ENCODE measurements at regions not wholly inside any gene's neighbourhood (a gene's known extent, or its start where the extent isn't known, plus 50 kb on each side); places are given as distances from the start of the nearest gene placed in this dataset.
A peak's percentile ranks its signal among the peaks of the same experiment; 100 is the strongest.

DNA sequence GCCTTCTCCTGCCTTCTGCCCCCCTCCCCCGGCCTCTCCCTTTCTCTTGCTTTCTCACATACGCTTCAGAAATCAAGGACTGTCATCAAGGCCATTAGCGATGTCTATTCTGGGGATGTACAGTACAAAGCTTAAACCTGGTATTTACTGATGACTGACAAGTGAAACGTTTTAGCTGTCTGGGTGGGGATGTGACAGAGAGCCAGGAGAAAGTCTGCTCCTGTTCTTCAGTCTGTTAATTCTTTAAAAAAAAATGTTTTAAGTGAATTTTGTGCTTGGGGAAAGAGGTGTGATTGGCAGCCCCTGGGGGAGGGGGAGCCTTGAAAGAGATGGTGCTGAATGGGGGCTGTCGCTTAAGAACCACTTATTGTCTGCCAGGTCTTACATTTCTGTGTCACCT lies 283.0 kb upstream of the PLXNA2 start:
- H3K4me1 ChIP-seq (ENCODE audit: control insufficient read depth, insufficient read depth, low read length), result peaks cover 15% of the 10 kb centered on the region
- H3K27me3 Mint-ChIP-seq (ENCODE audit: insufficient read depth), result peaks cover 5% of the 10 kb centered on the region
- H3K9ac ChIP-seq (ENCODE audit: extremely low read depth, low read length, poor library complexity, severe bottlenecking), result no peak overlapping the region
- H3K27me3 ChIP-seq (ENCODE audit: control insufficient read depth, insufficient read depth, low read length, poor library complexity, severe bottlenecking), result no peaks in the 10 kb centered on the region
- 93% methylated on average over 4 to 5 of the region's 5 CpGs for WGBS, 2 experiments (ENCODE audit: insufficient coverage in 1 of 2, insufficient read length in 1 of 2)
- no peaks in the 10 kb centered on the region for H3K9me3 Mint-ChIP-seq
- no peak overlapping the region for H3K4me3 ChIP-seq (ENCODE audit: low read length)
- peaks cover 24% of the 10 kb centered on the region for H3K4me1 Mint-ChIP-seq
- H3K27ac Mint-ChIP-seq, result no peak overlapping the region
- peak; percentile 16 for DNase-seq
- no peaks in the 10 kb centered on the region for H3K36me3 Mint-ChIP-seq (ENCODE audit: low read depth)
- H3K36me3 ChIP-seq (ENCODE audit: control insufficient read depth, insufficient read depth, low read length), result no peaks in the 10 kb centered on the region
- H3K27ac ChIP-seq (ENCODE audit: low read depth, low read length), result no peak overlapping the region
- H3K4me3 Mint-ChIP-seq, result no peak overlapping the region
- H3K9me3 ChIP-seq (ENCODE audit: control insufficient read depth, low read length), result no peaks in the 10 kb centered on the region
- TF ChIP-seq, protein P1, sequence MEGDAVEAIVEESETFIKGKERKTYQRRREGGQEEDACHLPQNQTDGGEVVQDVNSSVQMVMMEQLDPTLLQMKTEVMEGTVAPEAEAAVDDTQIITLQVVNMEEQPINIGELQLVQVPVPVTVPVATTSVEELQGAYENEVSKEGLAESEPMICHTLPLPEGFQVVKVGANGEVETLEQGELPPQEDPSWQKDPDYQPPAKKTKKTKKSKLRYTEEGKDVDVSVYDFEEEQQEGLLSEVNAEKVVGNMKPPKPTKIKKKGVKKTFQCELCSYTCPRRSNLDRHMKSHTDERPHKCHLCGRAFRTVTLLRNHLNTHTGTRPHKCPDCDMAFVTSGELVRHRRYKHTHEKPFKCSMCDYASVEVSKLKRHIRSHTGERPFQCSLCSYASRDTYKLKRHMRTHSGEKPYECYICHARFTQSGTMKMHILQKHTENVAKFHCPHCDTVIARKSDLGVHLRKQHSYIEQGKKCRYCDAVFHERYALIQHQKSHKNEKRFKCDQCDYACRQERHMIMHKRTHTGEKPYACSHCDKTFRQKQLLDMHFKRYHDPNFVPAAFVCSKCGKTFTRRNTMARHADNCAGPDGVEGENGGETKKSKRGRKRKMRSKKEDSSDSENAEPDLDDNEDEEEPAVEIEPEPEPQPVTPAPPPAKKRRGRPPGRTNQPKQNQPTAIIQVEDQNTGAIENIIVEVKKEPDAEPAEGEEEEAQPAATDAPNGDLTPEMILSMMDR (conservative IDR thresholded peaks at IDR 0.05), result no peak

DNA sequence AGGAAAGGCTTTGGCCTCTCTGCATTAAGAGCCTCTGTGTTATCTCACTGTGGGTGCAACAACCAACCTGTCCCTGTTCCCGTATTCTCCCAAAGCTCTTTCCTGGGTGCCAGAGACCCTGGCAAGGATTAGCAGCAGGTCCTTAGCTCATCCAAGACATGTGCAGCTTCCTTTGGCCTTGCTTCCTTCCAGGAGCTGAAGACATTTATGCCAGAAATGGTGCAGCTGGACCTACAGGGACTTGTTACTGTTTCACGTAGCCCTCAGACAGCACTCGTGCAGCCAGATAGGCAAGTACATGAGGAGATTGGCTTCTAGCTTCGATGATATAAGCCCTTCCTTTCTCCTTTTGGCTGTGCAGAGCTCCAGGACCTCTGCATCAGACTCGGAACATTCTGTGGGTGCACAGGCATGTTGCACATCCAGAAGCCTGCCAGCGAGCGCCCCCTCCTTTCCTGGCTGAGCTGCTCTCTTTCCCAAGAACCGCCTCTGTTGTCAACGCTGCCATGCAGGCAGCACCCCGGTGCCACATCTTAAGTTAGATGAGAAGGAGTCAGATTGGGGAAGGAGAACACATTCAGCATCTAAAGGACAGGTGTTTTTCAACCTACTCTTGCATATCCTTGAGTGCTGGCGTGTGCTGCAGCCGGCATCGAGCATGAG lies 284.5 kb upstream of the PLXNA2 start:
- 90 to 92% methylated on average over 13 of the region's 13 CpGs for WGBS, 2 experiments (ENCODE audit: insufficient coverage in 1 of 2, insufficient read length in 1 of 2)
- TF ChIP-seq, protein P1 (conservative IDR thresholded peaks at IDR 0.05), result peak; percentile 18
- Histone ChIP-seq H3K36me3 (ENCODE audit: control insufficient read depth, insufficient read depth, low read length) (no peaks in the 10 kb centered on the region), H3K9ac (ENCODE audit: extremely low read depth, low read length, poor library complexity, severe bottlenecking) (no peak overlapping the region), H3K4me3 (ENCODE audit: low read length) (no peak overlapping the region), H3K9me3 (ENCODE audit: control insufficient read depth, low read length) (no peaks in the 10 kb centered on the region), H3K27me3 (ENCODE audit: control insufficient read depth, insufficient read depth, low read length, poor library complexity, severe bottlenecking) (no peaks in the 10 kb centered on the region), H3K4me1 (ENCODE audit: control insufficient read depth, insufficient read depth, low read length) (peaks cover 21% of the 10 kb centered on the region), H3K27ac (ENCODE audit: low read depth, low read length) (no peak overlapping the region)
- Mint-ChIP-seq H3K27me3 (ENCODE audit: insufficient read depth) (peaks cover 5% of the 10 kb centered on the region), H3K4me3 (no peak overlapping the region), H3K36me3 (ENCODE audit: low read depth) (no peaks in the 10 kb centered on the region), H3K9me3 (no peaks in the 10 kb centered on the region), H3K4me1 (peaks cover 38% of the 10 kb centered on the region), H3K27ac (no peak overlapping the region)
- DNase-seq, result peak; percentile 58

DNA sequence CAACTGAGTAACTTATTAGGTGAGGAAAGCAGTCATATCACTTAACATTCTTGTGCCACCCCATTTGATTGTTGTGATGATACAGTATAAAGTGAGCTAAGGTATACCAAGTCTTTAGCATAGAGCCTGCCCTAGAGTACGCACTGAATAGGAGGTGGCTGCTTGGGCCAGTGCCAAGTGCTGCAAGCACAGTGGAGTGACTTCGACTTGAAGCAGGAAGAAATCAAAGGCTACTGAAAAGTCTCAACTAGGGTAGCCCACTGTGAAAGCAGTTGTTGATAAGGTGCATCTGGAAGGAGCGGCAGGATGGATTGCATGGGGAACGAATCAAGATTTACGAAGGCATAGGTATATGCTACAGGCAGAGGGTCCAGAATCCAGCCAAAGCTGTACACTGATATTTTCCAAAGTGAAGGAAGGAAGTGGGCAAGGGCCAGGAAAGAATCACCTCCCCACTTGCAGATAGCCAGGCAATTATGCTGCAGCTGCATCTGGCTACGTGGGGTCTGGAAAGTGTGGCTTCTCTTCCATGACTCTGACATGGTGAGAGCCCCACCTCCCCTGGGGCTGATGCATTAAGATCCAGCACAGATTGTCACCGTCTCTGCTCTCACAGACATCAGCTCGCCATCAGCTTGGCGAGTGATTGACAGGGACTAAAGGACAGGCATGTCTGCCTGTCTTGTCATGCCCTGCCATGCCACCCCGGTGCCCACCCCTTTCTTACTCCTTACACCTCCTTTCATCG lies 287.0 kb upstream of the PLXNA2 start:
- Mint-ChIP-seq H3K4me1 (peaks cover 53% of the 10 kb centered on the region), H3K36me3 (ENCODE audit: low read depth) (no peaks in the 10 kb centered on the region), H3K27ac (no peak overlapping the region), H3K4me3 (no peak overlapping the region), H3K9me3 (no peaks in the 10 kb centered on the region), H3K27me3 (ENCODE audit: insufficient read depth) (peaks cover 5% of the 10 kb centered on the region)
- no peak overlapping the region for H3K4me3 ChIP-seq (ENCODE audit: low read length)
- H3K36me3 ChIP-seq (ENCODE audit: control insufficient read depth, insufficient read depth, low read length), result no peaks in the 10 kb centered on the region
- TF ChIP-seq, protein P1 (conservative IDR thresholded peaks at IDR 0.05), result no peak
- no peak overlapping the region for H3K9ac ChIP-seq (ENCODE audit: extremely low read depth, low read length, poor library complexity, severe bottlenecking)
- peaks cover 29% of the 10 kb centered on the region for H3K4me1 ChIP-seq (ENCODE audit: control insufficient read depth, insufficient read depth, low read length)
- H3K27me3 ChIP-seq (ENCODE audit: control insufficient read depth, insufficient read depth, low read length, poor library complexity, severe bottlenecking), result no peaks in the 10 kb centered on the region
- 92% methylated on average over 8 to 11 of the region's 11 CpGs for WGBS, 2 experiments (ENCODE audit: insufficient coverage in 1 of 2, insufficient read length in 1 of 2)
- no peak overlapping the region for H3K27ac ChIP-seq (ENCODE audit: low read depth, low read length)
- peak; percentile 44 for DNase-seq
- H3K9me3 ChIP-seq (ENCODE audit: control insufficient read depth, low read length), result no peaks in the 10 kb centered on the region

Data from endodermal cell (in vitro differentiated cells).